ENCODE measurements at regions not wholly inside any gene's neighbourhood (a gene's known extent, or its start where the extent isn't known, plus 50 kb on each side); places are given as distances from the start of the nearest gene placed in this dataset.

GRCh38 chr4:57865264-57865663 is 755.1 kb upstream of the IGFBP7 start:
- Mint-ChIP-seq H3K27ac (peak overlapping the region in 1 of 2 donors; percentile 53), H3K27me3 (ENCODE audit: low read depth in 2 of 2) (no peaks in the 10 kb centered on the region), H3K4me3 (peak overlapping the region; percentile 35), H3K36me3 (no peaks in the 10 kb centered on the region), H3K4me1 (peaks cover 10 to 11% of the 10 kb centered on the region in 2 donors), H3K9me3 (peaks cover 0 to 2% of the 10 kb centered on the region in 2 donors)
- ATAC-seq = peak; percentile 44 to 52 (median 47)
- no peak for DNase-seq
- no peak for TF ChIP-seq CTCF (IDR thresholded peaks at IDR 0.05)
- WGBS (ENCODE audit: insufficient coverage) = 76% methylated on average over 1 of the region's 1 CpG
- no peaks in the 10 kb centered on the region for H3K9me3 ChIP-seq (ENCODE audit: control insufficient read depth, insufficient read depth, low read length)
- H3K4me1 ChIP-seq (ENCODE audit: control insufficient read depth, insufficient read depth, low read length) = peaks cover 2% of the 10 kb centered on the region
- H3K27me3 ChIP-seq (ENCODE audit: control insufficient read depth, insufficient read depth, low read length) = no peaks in the 10 kb centered on the region
- H3K4me3 ChIP-seq (ENCODE audit: low read length) = no peak overlapping the region
- H3K27ac ChIP-seq (ENCODE audit: low read length) = no peak overlapping the region
- H3K36me3 ChIP-seq (ENCODE audit: control insufficient read depth, insufficient read depth, low read length) = no peaks in the 10 kb centered on the region
- intact Hi-C loops (cut with micrococcal nuclease) = no loop called here

- Mint-ChIP-seq H3K27ac (peak overlapping the region; percentile 35 to 72), H3K27me3 (ENCODE audit: low read depth in 2 of 2) (no peaks in the 10 kb centered on the region), H3K36me3 (no peaks in the 10 kb centered on the region), H3K4me1 (peaks cover 7 to 14% of the 10 kb centered on the region in 2 donors), H3K4me3 (peak overlapping the region; percentile 67), H3K9me3 (peaks cover 2 to 4% of the 10 kb centered on the region in 2 donors)
- Histone ChIP-seq H3K4me3 (ENCODE audit: low read length) (no peak overlapping the region), H3K9me3 (ENCODE audit: control insufficient read depth, insufficient read depth, low read length) (no peaks in the 10 kb centered on the region), H3K36me3 (ENCODE audit: control insufficient read depth, insufficient read depth, low read length) (no peaks in the 10 kb centered on the region), H3K27me3 (ENCODE audit: control insufficient read depth, insufficient read depth, low read length) (no peaks in the 10 kb centered on the region), H3K27ac (ENCODE audit: low read length) (no peak overlapping the region), H3K4me1 (ENCODE audit: control insufficient read depth, insufficient read depth, low read length) (no peaks in the 10 kb centered on the region)
- no peak for TF ChIP-seq CTCF (IDR thresholded peaks at IDR 0.05)
- peak in 2 of 3 donors; percentile 32 to 46 for ATAC-seq
- intact Hi-C loops (cut with micrococcal nuclease) = no loop called here
- WGBS (ENCODE audit: insufficient coverage) = 27% methylated on average over 2 of the region's 3 CpGs
- DNase-seq = no peak
Measured at GRCh38 chr4:57854748-57855147, 744.6 kb upstream of the IGFBP7 start.

- intact Hi-C loops (cut with micrococcal nuclease) = no loop called here
- Mint-ChIP-seq H3K4me3 (no peak overlapping the region), H3K27ac (no peak overlapping the region), H3K27me3 (ENCODE audit: low read depth in 2 of 2) (no peaks in the 10 kb centered on the region), H3K9me3 (peaks cover 7 to 8% of the 10 kb centered on the region in 2 donors), H3K4me1 (peaks cover 7 to 11% of the 10 kb centered on the region in 2 donors), H3K36me3 (no peaks in the 10 kb centered on the region)
- no peaks in the 10 kb centered on the region for H3K27me3 ChIP-seq (ENCODE audit: control insufficient read depth, insufficient read depth, low read length)
- TF ChIP-seq CTCF (IDR thresholded peaks at IDR 0.05) = no peak
- H3K9me3 ChIP-seq (ENCODE audit: control insufficient read depth, insufficient read depth, low read length) = no peaks in the 10 kb centered on the region
- no peaks in the 10 kb centered on the region for H3K36me3 ChIP-seq (ENCODE audit: control insufficient read depth, insufficient read depth, low read length)
- no peak for DNase-seq
- H3K4me3 ChIP-seq (ENCODE audit: low read length) = no peak overlapping the region
- ATAC-seq = no peak
- no peak overlapping the region for H3K27ac ChIP-seq (ENCODE audit: low read length)
- no peaks in the 10 kb centered on the region for H3K4me1 ChIP-seq (ENCODE audit: control insufficient read depth, insufficient read depth, low read length)
Measured at GRCh38 chr4:57850141-57850540, 740.0 kb upstream of the IGFBP7 start.

- H3K27me3 ChIP-seq (ENCODE audit: control insufficient read depth, insufficient read depth, low read length) = no peaks in the 10 kb centered on the region
- H3K4me3 ChIP-seq (ENCODE audit: low read length) = no peak overlapping the region
- no peaks in the 10 kb centered on the region for H3K36me3 Mint-ChIP-seq
- DNase-seq (no peak), ATAC-seq (no peak)
- no peaks in the 10 kb centered on the region for H3K27me3 Mint-ChIP-seq (ENCODE audit: low read depth in 2 of 2)
- no peak overlapping the region for H3K27ac ChIP-seq (ENCODE audit: low read length)
- intact Hi-C loops (cut with micrococcal nuclease) = no loop called here
- no peaks in the 10 kb centered on the region for H3K4me1 Mint-ChIP-seq
- H3K4me1 ChIP-seq (ENCODE audit: control insufficient read depth, insufficient read depth, low read length) = no peaks in the 10 kb centered on the region
- no peak overlapping the region for H3K27ac Mint-ChIP-seq
- H3K36me3 ChIP-seq (ENCODE audit: control insufficient read depth, insufficient read depth, low read length) = no peaks in the 10 kb centered on the region
- no peak for TF ChIP-seq CTCF (IDR thresholded peaks at IDR 0.05)
- no peak overlapping the region for H3K4me3 Mint-ChIP-seq
- no peaks in the 10 kb centered on the region for H3K9me3 ChIP-seq (ENCODE audit: control insufficient read depth, insufficient read depth, low read length)
- 80% methylated on average over 1 of the region's 2 CpGs for WGBS (ENCODE audit: insufficient coverage)
- peaks cover 4 to 7% of the 10 kb centered on the region in 2 donors for H3K9me3 Mint-ChIP-seq
Measured at GRCh38 chr4:57832083-57832482, 721.9 kb upstream of the IGFBP7 start.

Data from natural killer cell (primary cell).